Right lobe of liver (tissue), 6 donors: ENCODE measurements at regions not wholly inside any gene's neighbourhood (a gene's known extent, or its start where the extent isn't known, plus 50 kb on each side); places are given as distances from the start of the nearest gene placed in this dataset.

Source experiments
- ATAC-seq, 4 donors: fragments of 200-7000 bp; cut with Tn5 transposase; one replicate each; pipeline ENCODE4 v1.9.1; 2020; ENCODE audit warnings: mild to moderate bottlenecking in 4 of 4, moderate library complexity in 4 of 4
- DNase-seq, 3 donors: peaks; one replicate each; pipeline ENCODE4 v3.0.0-alpha.2; 2020
- H3K27ac ChIP-seq, 3 donors: fragments of 200-600 bp; one replicate each; pipeline ENCODE4 v1.8.0; 2022
- H3K27me3 ChIP-seq, 2 donors: fragments of 200-600 bp; one replicate each; pipeline ENCODE4 v1.8.0; 2022
- H3K36me3 ChIP-seq, 4 donors: fragments of 200-600 bp; sonication (generic) in 1 of 4; one replicate each; pipeline versions ENCODE4 v1.5.1 to v1.8.0; 2017 to 2022; ENCODE audit warnings: control low read depth in 1 of 4
- H3K4me1 ChIP-seq, 4 donors: fragments of 200-600 bp; sonication (generic) in 1 of 4; one replicate each; pipeline versions ENCODE4 v1.5.1 to v1.8.0; 2017 to 2022; ENCODE audit warnings: control low read depth in 1 of 4
- H3K4me3 ChIP-seq, 3 donors: fragments of 200-600 bp; one replicate each; pipeline ENCODE4 v1.8.0; 2022
- H3K9me3 ChIP-seq, 4 donors: fragments of 200-600 bp; sonication (generic) in 1 of 4; one replicate each; pipeline versions ENCODE4 v1.5.1 to v1.8.0; 2017 to 2022; ENCODE audit warnings: control low read depth in 1 of 4
- POLR2A ChIP-seq: fragments of 450-650 bp; IDR thresholded peaks from one replicate; pipeline ENCODE4 v1.6.1; 2017; ENCODE audit warnings: antibody characterized with exemption, mild to moderate bottlenecking
- WGBS: methylation state at CpG from one replicate; pipeline ENCODE4 v1.1.6; 2018; ENCODE audit warnings: low coverage, low lambda C conversion rate; ENCODE audit not compliant: insufficient coverage; ENCODE audit errors: missing lambda C conversion rate; 5-methylcytosine and 5-hydroxymethylcytosine counted together
- intact Hi-C, 2 donors: fragments of 100-400 bp; cut with DNase I; formaldehyde crosslinking; loops; one replicate each; pipeline versions ENCODE4 v1.11.2 to v1.14.1; 2022
- TF ChIP-seq, protein P1 (sequence below), 4 donors: fragments of 200-600 bp in 3 of 4; fragments of 450-650 bp in 1 of 4; IDR thresholded peaks; one replicate each; pipeline versions ENCODE4 v1.5.1 to v1.8.0; 2016 to 2022; ENCODE audit warnings: antibody characterized with exemption in 4 of 4, mild to moderate bottlenecking in 2 of 4
- donor health status: DM: no; HTN: yes; CAD: no.
- donor health status: DM: no; HTN: no; CAD: no.
- donor health status: DM: no; HTN: no; CAD: no.
- donor health status: DM: no; HTN: yes; CAD: no.
- donor health status: DM: no; HTN: yes; CAD: no.

DNA sequence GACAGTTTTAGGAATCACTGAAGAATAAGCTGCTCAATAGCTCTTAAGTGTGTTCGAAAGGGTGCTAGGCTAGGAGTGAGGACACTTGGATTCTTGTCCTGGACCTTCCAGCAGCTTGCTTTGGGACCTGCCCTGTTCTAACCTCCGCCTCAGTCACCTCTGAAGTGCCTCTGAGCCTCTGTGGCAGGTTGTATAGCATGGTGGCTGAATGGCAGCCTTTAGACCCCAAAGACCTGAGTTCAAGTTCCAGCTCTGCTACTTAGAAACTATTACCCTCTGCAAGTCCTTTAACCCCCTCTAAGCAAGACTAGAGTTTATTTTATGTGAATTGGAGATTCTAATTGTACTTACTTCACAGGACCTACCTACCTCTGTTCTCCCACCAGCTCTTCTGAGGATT lies 81.5 kb downstream of the RRAGC start:
- 64% methylated on average over 2 of the region's 2 CpGs for WGBS
- DNase-seq (no peak), ATAC-seq (no peak)
- TF ChIP-seq POLR2A = no peak
- TF ChIP-seq, protein P1, sequence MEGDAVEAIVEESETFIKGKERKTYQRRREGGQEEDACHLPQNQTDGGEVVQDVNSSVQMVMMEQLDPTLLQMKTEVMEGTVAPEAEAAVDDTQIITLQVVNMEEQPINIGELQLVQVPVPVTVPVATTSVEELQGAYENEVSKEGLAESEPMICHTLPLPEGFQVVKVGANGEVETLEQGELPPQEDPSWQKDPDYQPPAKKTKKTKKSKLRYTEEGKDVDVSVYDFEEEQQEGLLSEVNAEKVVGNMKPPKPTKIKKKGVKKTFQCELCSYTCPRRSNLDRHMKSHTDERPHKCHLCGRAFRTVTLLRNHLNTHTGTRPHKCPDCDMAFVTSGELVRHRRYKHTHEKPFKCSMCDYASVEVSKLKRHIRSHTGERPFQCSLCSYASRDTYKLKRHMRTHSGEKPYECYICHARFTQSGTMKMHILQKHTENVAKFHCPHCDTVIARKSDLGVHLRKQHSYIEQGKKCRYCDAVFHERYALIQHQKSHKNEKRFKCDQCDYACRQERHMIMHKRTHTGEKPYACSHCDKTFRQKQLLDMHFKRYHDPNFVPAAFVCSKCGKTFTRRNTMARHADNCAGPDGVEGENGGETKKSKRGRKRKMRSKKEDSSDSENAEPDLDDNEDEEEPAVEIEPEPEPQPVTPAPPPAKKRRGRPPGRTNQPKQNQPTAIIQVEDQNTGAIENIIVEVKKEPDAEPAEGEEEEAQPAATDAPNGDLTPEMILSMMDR (IDR thresholded peaks at IDR 0.05) = no peak
- H3K36me3 ChIP-seq = no peaks in the 10 kb centered on the region
- no peaks in the 10 kb centered on the region for H3K27me3 ChIP-seq
- H3K4me1 ChIP-seq = no peaks in the 10 kb centered on the region
- intact Hi-C loops = no loop called here
- no peak overlapping the region for H3K27ac ChIP-seq
- H3K9me3 ChIP-seq = no peaks in the 10 kb centered on the region
- no peak overlapping the region for H3K4me3 ChIP-seq

- Histone ChIP-seq H3K9me3 (no peaks in the 10 kb centered on the region), H3K27me3 (no peaks in the 10 kb centered on the region), H3K36me3 (no peaks in the 10 kb centered on the region), H3K27ac (no peak overlapping the region), H3K4me3 (no peak overlapping the region), H3K4me1 (no peaks in the 10 kb centered on the region)
- ATAC-seq (no peak), DNase-seq (no peak)
- no peak for TF ChIP-seq POLR2A
- TF ChIP-seq, protein P1 (IDR thresholded peaks at IDR 0.05) = no peak
- 57% methylated on average over 6 of the region's 6 CpGs for WGBS
- intact Hi-C loops = no loop called here
Measured at GRCh38 chr1:38777464-38777957, 82.1 kb downstream of the RRAGC start.

DNA sequence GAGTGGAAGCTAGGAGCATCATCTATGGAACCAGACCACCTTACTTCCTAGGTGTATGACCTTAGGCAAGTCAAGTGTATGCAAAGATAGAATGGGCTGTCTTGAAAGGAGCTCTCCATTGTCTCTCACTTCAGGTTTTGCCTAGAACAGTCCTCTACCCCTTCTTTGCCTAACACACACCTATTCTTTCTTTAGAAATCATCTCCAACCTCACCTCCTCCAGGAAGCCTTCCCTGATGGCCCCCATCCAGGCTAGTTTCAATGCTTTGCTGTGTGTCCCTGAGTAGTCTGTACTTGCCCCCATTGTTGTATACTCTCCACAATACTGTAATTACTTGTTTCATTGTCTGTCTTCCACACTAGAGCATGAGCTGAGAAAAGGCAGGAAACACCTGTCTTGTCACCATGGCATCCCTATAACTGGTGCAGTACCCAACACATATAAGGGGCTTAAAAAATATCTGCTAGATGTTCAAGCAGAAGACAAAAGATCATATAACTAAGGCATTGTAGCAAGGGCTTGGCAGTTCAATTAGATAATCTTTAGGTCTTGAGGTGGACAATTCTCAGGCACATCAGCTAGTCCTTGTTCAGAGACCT lies 83.0 kb downstream of the RRAGC start:
- DNase-seq = no peak
- no peaks in the 10 kb centered on the region for H3K27me3 ChIP-seq
- intact Hi-C loops = no loop called here
- H3K36me3 ChIP-seq = no peaks in the 10 kb centered on the region
- no peaks in the 10 kb centered on the region for H3K4me1 ChIP-seq
- no peak overlapping the region for H3K27ac ChIP-seq
- no peak overlapping the region for H3K4me3 ChIP-seq
- no peak for ATAC-seq
- no peak for TF ChIP-seq POLR2A
- TF ChIP-seq, protein P1 (IDR thresholded peaks at IDR 0.05) = no peak
- no peaks in the 10 kb centered on the region for H3K9me3 ChIP-seq

GRCh38 chr1:38775175-38775845 lies 84.3 kb downstream of the RRAGC start:
- intact Hi-C loops = no loop called here
- no peak for TF ChIP-seq POLR2A
- TF ChIP-seq, protein P1 (IDR thresholded peaks at IDR 0.05) = no peak

More at GRCh38 chr1:38775175-38775845, 84.3 kb downstream of the RRAGC start:
- ATAC-seq = no peak
- Histone ChIP-seq H3K36me3 (no peaks in the 10 kb centered on the region), H3K27ac (no peak overlapping the region), H3K4me3 (no peak overlapping the region), H3K4me1 (no peaks in the 10 kb centered on the region), H3K27me3 (no peaks in the 10 kb centered on the region), H3K9me3 (no peaks in the 10 kb centered on the region)
- 72% methylated on average over 6 of the region's 9 CpGs for WGBS
- no peak for DNase-seq
